ENCODE measurements at regions not wholly inside any gene's neighbourhood (a gene's known extent, or its start where the extent isn't known, plus 50 kb on each side); places are given as distances from the start of the nearest gene placed in this dataset.

GRCh38 chr7:42993038-42993437 is 60.9 kb downstream of the MRPL32 start:
- ChIA-PET POLR2A (ENCODE audit: partially characterized antibody) (interaction anchor here (1.2 kb wide), 1 partner anchor 30 kb away, joined by 3 read pairs; no protein-coding TSS in a partner anchor), CTCF (ENCODE audit: partially characterized antibody) (interaction anchor here (0.6 to 4.2 kb wide), 10 partner anchors 10 to 950 kb away, joined by 3 to 20 read pairs (median 4); no protein-coding TSS in a partner anchor)
- Histone ChIP-seq H3K27me3 (replicated peaks in 1 of 4; ENCODE audit: control insufficient read depth in 3 of 4, extremely low read depth in 1 of 4, insufficient read depth in 3 of 4, low read length in 3 of 4) (no peaks in the 10 kb centered on the region), H4K5ac (ENCODE audit: insufficient read length, low read depth, low read length) (no peak overlapping the region), H3K4me1 (replicated peaks in 1 of 4; ENCODE audit: control insufficient read depth in 3 of 4, insufficient read depth in 4 of 4, low read length in 3 of 4) (peaks cover 0 to 13% (median 3%) of the 10 kb centered on the region in 4 experiments; a peak in 2 of 7 replicates), H3K4me3 (ENCODE audit: extremely low read depth in 1 of 4, insufficient read depth in 2 of 4, low read depth in 3 of 4, low read length in 4 of 4) (no peak overlapping the region), H2BK15ac (ENCODE audit: low read length) (no peak overlapping the region), H3K9me3 (ENCODE audit: insufficient read depth in 2 of 2, low read depth in 1 of 2, low read length in 1 of 2) (no peaks in the 10 kb centered on the region), H2BK5ac (ENCODE audit: low read depth, low read length) (no peak overlapping the region), H2BK20ac (ENCODE audit: low read length) (no peak overlapping the region), H3K56ac (replicated peaks; ENCODE audit: insufficient read length, low read depth, low read length) (no peak overlapping the region), H4K8ac (ENCODE audit: extremely low read depth, insufficient read depth, low read length) (no peak overlapping the region), H2BK120ac (replicated peaks; ENCODE audit: low read depth, low read length) (no peak overlapping the region), H4K20me1 (replicated peaks in 1 of 2; ENCODE audit: control insufficient read depth in 1 of 2, insufficient read depth in 2 of 2, low read length in 2 of 2) (no peaks in the 10 kb centered on the region), H3K4me2 (ENCODE audit: insufficient read depth in 1 of 2, low read depth in 2 of 2, low read length in 2 of 2) (no peak overlapping the region), H3K79me1 (ENCODE audit: low read depth, low read length) (no peaks in the 10 kb centered on the region), H3K23me2 (ENCODE audit: low read depth, low read length) (no peaks in the 10 kb centered on the region), H2AK5ac (ENCODE audit: low read depth, low read length) (no peak overlapping the region), H2AFZ (ENCODE audit: low read length) (no peak overlapping the region), H3K9ac (replicated peaks in 1 of 4; ENCODE audit: extremely low read depth in 1 of 4, low read depth in 3 of 4, low read length in 3 of 4) (no peak overlapping the region), H3K79me2 (ENCODE audit: control insufficient read depth in 1 of 2, insufficient read depth in 2 of 2, low read length in 2 of 2) (no peaks in the 10 kb centered on the region), H3K18ac (ENCODE audit: extremely low read depth, low read length) (no peak overlapping the region), H3K4ac (replicated peaks; ENCODE audit: insufficient read length, low read depth, low read length) (no peak overlapping the region), H3K27ac (ENCODE audit: low read depth, low read length) (no peak overlapping the region), H2BK12ac (ENCODE audit: low read depth, low read length) (no peak overlapping the region), H3K23ac (ENCODE audit: insufficient read length) (no peak overlapping the region), H4K91ac (replicated peaks; ENCODE audit: insufficient read length, low read length) (no peak overlapping the region), H3K14ac (ENCODE audit: insufficient read length) (no peak overlapping the region), H3K36me3 (ENCODE audit: control insufficient read depth in 2 of 4, insufficient read depth in 4 of 4, low read length in 3 of 4) (no peaks in the 10 kb centered on the region)
- 43% methylated on average over 9 of the region's 9 CpGs; no CpG with 5 or more reads in 1 of the 2 experiments for WGBS, 2 experiments (ENCODE audit: extremely low coverage in 1 of 2, insufficient coverage in 1 of 2, insufficient read length in 1 of 2, insufficient replicate concordance in 2 of 2, low coverage in 1 of 2, low lambda C conversion rate in 2 of 2, missing lambda C conversion rate in 1 of 2)
- TF ChIP-seq CBX8 (IDR thresholded peaks at IDR 0.05; ENCODE audit: borderline replicate concordance, low read depth, low read length) (no peak), HDAC2 (IDR thresholded peaks at IDR 0.05; ENCODE audit: borderline replicate concordance in 1 of 2, low read depth in 2 of 2, low read length in 2 of 2) (no peak), CHD2 (IDR thresholded peaks at IDR 0.05; ENCODE audit: low read length) (no peak), SIRT6 (IDR thresholded peaks at IDR 0.05; ENCODE audit: low read length) (no peak), RAD21 (IDR thresholded peaks at IDR 0.05 in 1 of 2, conservative IDR thresholded peaks at IDR 0.05 in 1 of 2; ENCODE audit: low read depth in 2 of 2, low read length in 2 of 2) (peak; percentile 56 to 65), CBX5 (IDR thresholded peaks at IDR 0.05; ENCODE audit: low read depth, low read length) (no peak), CTCF (IDR thresholded peaks at IDR 0.05; ENCODE audit: control extremely low read depth in 1 of 3, insufficient read depth in 1 of 3, low read depth in 1 of 3, low read length in 3 of 3) (peak; percentile 32 to 70 (median 47))
- DNase-seq (ENCODE audit: low read depth in 1 of 2, low spot score in 2 of 2) = peak in 1 of 2 experiments; percentile 31
- FAIRE-seq = peak; percentile 73

Data from H1 (cell line).